ENCODE measurements at regions not wholly inside any gene's neighbourhood (a gene's known extent, or its start where the extent isn't known, plus 50 kb on each side); places are given as distances from the start of the nearest gene placed in this dataset.

GRCh38 chr5:166363087-166363760, 1928.2 kb upstream of the WWC1 start:
- H3K4me1 ChIP-seq, result no peaks in the 10 kb centered on the region
- DNase-seq, result no peak
- peaks cover 0 to 29% (median 19%) of the 10 kb centered on the region in 8 donors for H3K9me3 ChIP-seq
- 51 to 64% (median 56%) methylated on average over 6 of the region's 6 CpGs for WGBS, 5 donors
- TF ChIP-seq POLR2A (IDR thresholded peaks at IDR 0.05), result no peak
- no peaks in the 10 kb centered on the region for H3K27me3 ChIP-seq (replicated peaks in 1 of 7)
- no peak overlapping the region for H3K4me3 ChIP-seq
- H3K36me3 ChIP-seq, result no peaks in the 10 kb centered on the region
- no peak overlapping the region for H3K27ac ChIP-seq
- intact Hi-C loops (cut with DNase I; ENCODE audit: low total_unique reads), result no loop called here

- intact Hi-C loops (cut with DNase I; ENCODE audit: low total_unique reads), result no loop called here
- Histone ChIP-seq H3K4me1 (no peaks in the 10 kb centered on the region), H3K9me3 (peaks cover 0 to 29% (median 18%) of the 10 kb centered on the region in 8 donors), H3K27me3 (replicated peaks in 1 of 7) (no peaks in the 10 kb centered on the region), H3K36me3 (no peaks in the 10 kb centered on the region), H3K4me3 (no peak overlapping the region), H3K27ac (no peak overlapping the region)
- no peak for DNase-seq
- TF ChIP-seq POLR2AphosphoS5 (IDR thresholded peaks at IDR 0.05) (no peak), CTCF (IDR thresholded peaks at IDR 0.05 in 8 of 11, conservative IDR thresholded peaks at IDR 0.05 in 3 of 11) (no peak), POLR2A (IDR thresholded peaks at IDR 0.05) (no peak)
- WGBS, 5 donors, result 51 to 68% (median 56%) methylated on average over 4 of the region's 4 CpGs
Observed at GRCh38 chr5:166365164-166365563, 1926.3 kb upstream of the WWC1 start.

DNA sequence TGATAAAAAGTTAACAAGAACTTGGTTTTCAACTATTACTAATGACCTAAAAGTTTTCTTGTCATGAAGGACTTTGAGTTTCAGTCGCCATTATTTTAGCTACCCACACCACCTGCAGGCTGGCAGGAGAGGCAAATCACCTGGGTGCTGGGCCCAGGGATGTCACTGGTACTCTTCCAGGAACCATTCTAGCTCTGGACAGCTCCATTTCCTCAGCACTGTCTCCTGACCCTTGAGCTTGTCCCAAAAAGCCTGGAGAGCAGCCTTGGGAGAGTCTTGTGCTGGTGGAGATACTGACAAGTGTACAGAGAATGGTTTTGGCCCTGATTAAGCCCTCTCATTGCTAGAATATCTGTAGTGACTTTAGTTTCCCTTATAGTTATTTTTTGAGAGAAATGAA, 1924.1 kb upstream of the WWC1 start:
- Histone ChIP-seq H3K4me1 (no peaks in the 10 kb centered on the region), H3K4me3 (no peak overlapping the region), H3K27me3 (replicated peaks in 1 of 7) (no peaks in the 10 kb centered on the region), H3K36me3 (no peaks in the 10 kb centered on the region), H3K27ac (no peak overlapping the region), H3K9me3 (peaks cover 0 to 17% (median 7%) of the 10 kb centered on the region in 8 donors)
- WGBS, 5 donors, result 79 to 94% (median 83%) methylated on average over 1 of the region's 1 CpG
- TF ChIP-seq POLR2AphosphoS5 (IDR thresholded peaks at IDR 0.05), result no peak
- no peak for TF ChIP-seq CTCF (IDR thresholded peaks at IDR 0.05 in 8 of 11, conservative IDR thresholded peaks at IDR 0.05 in 3 of 11)
- no peak for TF ChIP-seq POLR2A (IDR thresholded peaks at IDR 0.05)
- no peak for DNase-seq
- intact Hi-C loops (cut with DNase I; ENCODE audit: low total_unique reads), result no loop called here

DNA sequence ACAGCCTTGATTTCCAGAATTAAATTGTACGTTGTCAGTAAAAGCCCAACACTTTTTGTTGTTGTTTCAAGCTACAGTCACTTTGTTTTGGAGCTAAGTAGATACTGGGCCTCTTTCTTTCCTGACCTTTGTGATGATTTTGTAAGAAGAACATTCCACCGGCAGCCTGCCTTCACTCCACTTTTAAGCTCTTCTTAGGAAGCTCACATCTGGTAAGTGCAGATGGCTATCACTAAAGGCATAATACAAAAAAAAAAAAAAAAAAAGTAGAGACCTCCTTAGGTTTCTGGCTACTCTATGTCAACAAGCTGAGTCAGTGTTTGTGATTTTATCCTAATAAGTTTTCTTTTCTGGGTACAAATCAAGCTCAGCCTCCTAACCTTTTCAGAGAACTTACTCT, 1922.1 kb upstream of the WWC1 start:
- intact Hi-C loops (cut with DNase I; ENCODE audit: low total_unique reads), result no loop called here
- Histone ChIP-seq H3K36me3 (no peaks in the 10 kb centered on the region), H3K27me3 (replicated peaks in 1 of 7) (no peaks in the 10 kb centered on the region), H3K4me1 (no peaks in the 10 kb centered on the region), H3K27ac (no peak overlapping the region), H3K9me3 (peaks cover 0 to 5% (median 0%) of the 10 kb centered on the region in 8 donors), H3K4me3 (no peak overlapping the region)
- no peak for DNase-seq
- no peak for TF ChIP-seq POLR2A (IDR thresholded peaks at IDR 0.05)
- no peak for TF ChIP-seq CTCF (IDR thresholded peaks at IDR 0.05 in 8 of 11, conservative IDR thresholded peaks at IDR 0.05 in 3 of 11)
- TF ChIP-seq POLR2AphosphoS5 (IDR thresholded peaks at IDR 0.05), result no peak
- 54 to 71% (median 57%) methylated on average over 2 of the region's 2 CpGs for WGBS, 5 donors
